ACC112 (cell line): ENCODE measurements at regions not wholly inside any gene's neighbourhood (a gene's known extent, or its start where the extent isn't known, plus 50 kb on each side); places are given as distances from the start of the nearest gene placed in this dataset.

Source experiments
- H2AFZ ChIP-seq: fragments of 200-600 bp; sonication (generic); one replicate; pipeline ENCODE4 v1.6.0; 2017; ENCODE audit warnings: antibody characterized with exemption, low read length; ENCODE audit not compliant: unreplicated experiment
- H3K27ac ChIP-seq: fragments of 200-600 bp; sonication (generic); 2 replicates; pipeline ENCODE4 v1.5.1; 2014; ENCODE audit warnings: low read depth, mild to moderate bottlenecking, antibody characterized with exemption, low read length, moderate library complexity
- H3K27me3 ChIP-seq: fragments of 200-600 bp; sonication (generic); 2 replicates; pipeline ENCODE4 v1.6.1; 2014; ENCODE audit warnings: mild to moderate bottlenecking, antibody characterized with exemption, low read length, moderate library complexity, mixed read lengths; ENCODE audit not compliant: insufficient read depth
- H3K36me3 ChIP-seq: fragments of 200-600 bp; sonication (generic); 2 replicates; pipeline ENCODE4 v1.6.1; 2016; ENCODE audit warnings: mild to moderate bottlenecking, antibody characterized with exemption, low read length, moderate library complexity, mixed read lengths; ENCODE audit not compliant: insufficient read depth
- H3K4me1 ChIP-seq: fragments of 200-600 bp; sonication (generic); one replicate; pipeline ENCODE4 v1.6.1; 2016; ENCODE audit warnings: low read length, mixed read lengths; ENCODE audit not compliant: insufficient read depth, unreplicated experiment, control insufficient read depth
- H3K4me3 ChIP-seq: fragments of 200-600 bp; sonication (generic); 2 replicates; pipeline ENCODE4 v1.5.1; 2014; ENCODE audit warnings: mild to moderate bottlenecking, low read depth, low read length
- H3K79me2 ChIP-seq: fragments of 200-600 bp; sonication (generic); one replicate; pipeline ENCODE4 v1.6.0; 2016; ENCODE audit warnings: low read length; ENCODE audit not compliant: control insufficient read depth, unreplicated experiment, insufficient read depth

DNA sequence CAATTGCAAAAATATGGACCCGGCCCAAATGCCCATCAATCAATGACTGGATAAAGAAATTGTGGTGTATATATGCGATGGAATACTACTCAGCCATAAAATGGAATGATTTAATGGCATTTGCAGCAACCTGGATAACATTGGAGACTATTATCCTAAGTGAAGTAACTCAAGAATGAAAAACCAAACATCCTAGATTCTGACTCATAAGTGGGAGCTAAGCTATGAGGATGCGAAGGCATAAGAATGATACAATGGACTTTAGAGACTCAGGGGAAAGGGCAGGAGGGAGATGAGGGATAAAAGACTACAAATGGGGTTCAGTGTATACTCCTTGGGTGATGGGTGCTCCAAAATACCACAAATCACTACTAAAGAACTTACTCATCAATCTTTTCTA lies 247.6 kb upstream of the FBXL7 start:
- Histone ChIP-seq H3K79me2 (no peaks in the 10 kb centered on the region), H3K36me3 (no peaks in the 10 kb centered on the region)

GRCh38 chr5:15249152-15249551 lies 250.8 kb upstream of the FBXL7 start:
- peaks cover 5% of the 10 kb centered on the region for H3K4me1 ChIP-seq
- no peaks in the 10 kb centered on the region for H3K79me2 ChIP-seq
- H3K36me3 ChIP-seq: no peaks in the 10 kb centered on the region
- H2AFZ ChIP-seq: no peak overlapping the region
- no peak overlapping the region for H3K27ac ChIP-seq
- H3K27me3 ChIP-seq: peaks cover 4% of the 10 kb centered on the region; the same call in 1 of the 2 replicates
- no peak overlapping the region for H3K4me3 ChIP-seq

More for the DNA sequence above, 247.6 kb upstream of the FBXL7 start:
- Histone ChIP-seq H2AFZ (no peak overlapping the region), H3K4me1 (peaks cover 5% of the 10 kb centered on the region), H3K27ac (no peak overlapping the region), H3K27me3 (peaks cover 10% of the 10 kb centered on the region), H3K4me3 (no peak overlapping the region)

DNA sequence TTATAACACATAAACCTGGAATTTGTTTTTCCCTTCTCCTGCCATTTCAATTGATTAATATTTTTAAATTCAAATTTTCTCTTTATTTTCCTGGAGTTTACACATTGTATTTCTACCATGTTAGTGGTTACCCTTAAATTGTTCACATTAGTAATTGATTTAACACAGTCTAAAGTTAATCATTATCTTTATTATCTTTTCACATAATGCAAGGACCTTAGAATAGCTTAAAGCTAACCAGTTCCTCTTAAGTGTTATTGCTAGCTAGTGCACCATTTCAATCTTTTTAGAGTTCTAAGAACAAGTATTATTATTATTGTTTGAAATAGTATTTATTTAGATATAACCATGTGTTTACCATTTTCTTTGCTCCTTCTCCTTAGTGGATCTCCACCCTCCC lies 251.2 kb upstream of the FBXL7 start:
- Histone ChIP-seq H3K36me3 (no peaks in the 10 kb centered on the region), H3K27me3 (peaks cover 4% of the 10 kb centered on the region; the same call in 1 of the 2 replicates), H3K27ac (no peak overlapping the region), H3K79me2 (no peaks in the 10 kb centered on the region), H2AFZ (no peak overlapping the region), H3K4me1 (peaks cover 5% of the 10 kb centered on the region), H3K4me3 (no peak overlapping the region)

DNA sequence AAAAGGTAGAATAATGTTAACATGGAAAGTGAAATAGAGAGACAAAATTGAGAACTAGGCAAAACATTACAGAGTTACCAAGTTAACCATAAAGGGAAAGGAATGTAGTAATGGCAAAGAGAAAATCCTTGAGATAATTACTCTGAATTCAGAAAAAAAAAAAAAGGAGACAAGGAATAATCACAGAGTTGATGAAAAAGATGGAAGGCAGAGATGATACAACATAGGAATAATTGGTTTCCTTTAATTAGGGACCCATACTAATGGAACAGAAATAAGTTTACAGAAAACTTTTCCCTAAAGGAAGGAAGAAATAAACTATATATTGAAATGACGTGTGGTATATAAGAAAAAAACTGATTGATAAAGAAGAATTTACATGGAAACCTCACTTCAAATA lies 254.1 kb upstream of the FBXL7 start:
- H3K27ac ChIP-seq: no peak overlapping the region
- H2AFZ ChIP-seq: no peak overlapping the region
- H3K27me3 ChIP-seq: peaks cover 4% of the 10 kb centered on the region; the same call in 1 of the 2 replicates
- no peaks in the 10 kb centered on the region for H3K36me3 ChIP-seq
- no peaks in the 10 kb centered on the region for H3K79me2 ChIP-seq
- H3K4me1 ChIP-seq: peaks cover 5% of the 10 kb centered on the region
- H3K4me3 ChIP-seq: no peak overlapping the region

- Histone ChIP-seq H3K27me3 (no peaks in the 10 kb centered on the region), H3K79me2 (no peaks in the 10 kb centered on the region), H3K36me3 (no peaks in the 10 kb centered on the region), H2AFZ (no peak overlapping the region), H3K27ac (no peak overlapping the region), H3K4me3 (no peak overlapping the region), H3K4me1 (no peaks in the 10 kb centered on the region)
Observed at GRCh38 chr5:15243301-15244020, 256.5 kb upstream of the FBXL7 start.

DNA sequence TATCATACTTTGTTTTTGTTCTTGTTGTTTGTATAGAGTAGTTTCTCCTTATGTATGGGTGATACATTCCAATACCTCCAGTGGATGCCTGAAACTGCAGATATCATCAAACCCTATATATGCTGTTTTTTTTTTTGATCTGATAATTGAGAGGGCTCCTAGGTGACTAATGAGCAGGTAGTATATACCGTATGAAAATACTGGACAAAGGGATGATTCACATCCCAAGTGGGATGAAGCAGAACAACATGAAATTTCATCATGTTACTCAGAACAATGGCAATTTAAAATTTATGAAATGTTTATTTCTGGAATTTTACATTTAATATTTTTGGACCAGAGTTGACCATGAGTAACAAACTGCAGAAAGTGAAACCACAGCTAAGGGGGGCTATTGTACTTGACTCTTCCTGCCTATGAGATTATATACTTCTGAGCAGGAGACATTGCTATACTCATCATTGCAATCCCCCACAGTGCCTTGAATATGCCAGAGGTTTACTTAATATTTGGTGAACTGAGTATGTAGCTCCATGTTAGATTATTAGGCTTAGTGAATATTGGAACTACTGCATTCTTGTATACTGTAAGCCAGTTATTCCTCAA lies 258.7 kb upstream of the FBXL7 start:
- H3K27me3 ChIP-seq: no peaks in the 10 kb centered on the region
- no peaks in the 10 kb centered on the region for H3K79me2 ChIP-seq
- no peaks in the 10 kb centered on the region for H3K36me3 ChIP-seq
- no peak overlapping the region for H2AFZ ChIP-seq
- H3K4me1 ChIP-seq: no peaks in the 10 kb centered on the region
- no peak overlapping the region for H3K27ac ChIP-seq
- no peak overlapping the region for H3K4me3 ChIP-seq

GRCh38 chr5:15238006-15238405 lies 262.0 kb upstream of the FBXL7 start:
- Histone ChIP-seq H3K27ac (no peak overlapping the region), H3K4me3 (no peak overlapping the region), H3K4me1 (no peaks in the 10 kb centered on the region), H2AFZ (no peak overlapping the region), H3K79me2 (no peaks in the 10 kb centered on the region), H3K36me3 (no peaks in the 10 kb centered on the region), H3K27me3 (no peaks in the 10 kb centered on the region)

- Histone ChIP-seq H3K27me3 (no peaks in the 10 kb centered on the region), H3K4me1 (no peaks in the 10 kb centered on the region), H3K4me3 (peak overlapping the region; percentile 63), H3K79me2 (no peaks in the 10 kb centered on the region), H2AFZ (peak overlapping the region; percentile 9), H3K36me3 (no peaks in the 10 kb centered on the region), H3K27ac (no peak overlapping the region)
Observed at GRCh38 chr5:15236911-15237508, 263.0 kb upstream of the FBXL7 start.

- no peak overlapping the region for H2AFZ ChIP-seq
- H3K79me2 ChIP-seq: no peaks in the 10 kb centered on the region
Observed at GRCh38 chr5:15234911-15235310, 265.1 kb upstream of the FBXL7 start.

GRCh38 chr5:15234366-15234765 lies 265.6 kb upstream of the FBXL7 start:
- no peak overlapping the region for H3K27ac ChIP-seq
- no peak overlapping the region for H3K4me3 ChIP-seq
- peaks cover 5% of the 10 kb centered on the region for H3K27me3 ChIP-seq
- H3K36me3 ChIP-seq: no peaks in the 10 kb centered on the region
- H3K79me2 ChIP-seq: no peaks in the 10 kb centered on the region
- no peaks in the 10 kb centered on the region for H3K4me1 ChIP-seq
- H2AFZ ChIP-seq: no peak overlapping the region

More at GRCh38 chr5:15234911-15235310, 265.1 kb upstream of the FBXL7 start:
- H3K36me3 ChIP-seq: no peaks in the 10 kb centered on the region
- H3K4me1 ChIP-seq: no peaks in the 10 kb centered on the region
- no peaks in the 10 kb centered on the region; the same call in 1 of the 2 replicates for H3K27me3 ChIP-seq
- H3K27ac ChIP-seq: no peak overlapping the region
- H3K4me3 ChIP-seq: no peak overlapping the region

GRCh38 chr5:15233566-15233965 lies 266.4 kb upstream of the FBXL7 start:
- Histone ChIP-seq H3K27ac (no peak overlapping the region), H3K36me3 (no peaks in the 10 kb centered on the region), H3K79me2 (no peaks in the 10 kb centered on the region), H2AFZ (no peak overlapping the region), H3K27me3 (peaks cover 5% of the 10 kb centered on the region), H3K4me3 (no peak overlapping the region), H3K4me1 (no peaks in the 10 kb centered on the region)
